GM12878 (cell line): ENCODE measurements at regions not wholly inside any gene's neighbourhood (a gene's known extent, or its start where the extent isn't known, plus 50 kb on each side); places are given as distances from the start of the nearest gene placed in this dataset.

Experiments used
- ATAC-seq: fragments of 200-7000 bp; cut with Tn5 transposase; 3 replicates; pipeline ENCODE4 v1.9.1; 2020; ENCODE audit warnings: mild to moderate bottlenecking, moderate library complexity
- BruUV-seq: library from RNA; stranded (reverse); fragments of 400-500 nt; replicated peaks from 2 replicates; lab custom pipeline; 2021; lab: Mats Ljungman, UMichigan
- CTCF ChIA-PET: fragments of 300-600 bp; sonication (Branson Sonifier 250); formaldehyde crosslinking; extraction: SDS; loops from one replicate; lab custom pipeline; 2021; ENCODE audit warnings: inconsistent platforms; lab: Yijun Ruan, JAX
- POLR2A ChIA-PET: fragments of 350-600 bp; formaldehyde crosslinking; extraction: SDS; loops from one replicate; lab custom pipeline; 2021; ENCODE audit warnings: inconsistent platforms; lab: Charles Lee
- RAD21 ChIA-PET: fragments of 300-600 bp; sonication (Branson Sonifier 250); formaldehyde crosslinking; loops from one replicate; lab custom pipeline; 2023; ENCODE audit warnings: antibody characterized with exemption; ENCODE audit not compliant: unreplicated experiment; lab: Charles Lee
- SMC1A ChIA-PET: fragments of 300-600 bp; sonication (Branson Sonifier 250); formaldehyde crosslinking; loops from one replicate; lab custom pipeline; 2023; ENCODE audit not compliant: unreplicated experiment, uncharacterized antibody; lab: Charles Lee
- DNase-seq: peaks from one replicate; pipeline ENCODE4 v3.0.0-alpha.2; 2011; ENCODE audit warnings: low read depth, low spot score
- FAIRE-seq: peaks from 3 replicates; lab custom pipeline; 2011; peaks lifted over from hg19 to GRCh38; lab: Jason Lieb, UNC
- H2AFZ ChIP-seq: 2 replicates; pipeline ENCODE4 v1.6.0; 2011; ENCODE audit warnings: low read depth, low read length, control low read depth; ENCODE audit not compliant: control insufficient read depth
- H3K27ac ChIP-seq: 2 replicates; pipeline ENCODE4 v1.5.1; 2011; ENCODE audit warnings: control low read depth; ENCODE audit not compliant: control insufficient read depth, insufficient read depth
- H3K27me3 ChIP-seq, 2 experiments: replicated peaks in 1 of 2; 2 replicates each; pipeline versions ENCODE4 v1.6.0 to v1.6.1; 2011; ENCODE audit warnings: low read length in 1 of 2; ENCODE audit not compliant: control insufficient read depth in 2 of 2, insufficient read depth in 2 of 2
- H3K36me3 ChIP-seq, 2 experiments: 2 replicates each; pipeline ENCODE4 v1.5.1; 2011; ENCODE audit warnings: low read length in 1 of 2; ENCODE audit not compliant: control insufficient read depth in 2 of 2, insufficient read depth in 2 of 2
- H3K4me1 ChIP-seq: 2 replicates; pipeline ENCODE4 v1.6.1; 2011; ENCODE audit warnings: mild to moderate bottlenecking, low read length, moderate library complexity, mixed read lengths; ENCODE audit not compliant: control insufficient read depth, insufficient read depth
- H3K4me2 ChIP-seq: 2 replicates; pipeline ENCODE4 v1.6.0; 2011; ENCODE audit warnings: control low read depth; ENCODE audit not compliant: control insufficient read depth, insufficient read depth
- H3K4me3 ChIP-seq: fragments of 200-600 bp; sonication (generic); 2 replicates; pipeline ENCODE4 v1.5.1; 2016
- H3K79me2 ChIP-seq: 2 replicates; pipeline ENCODE4 v1.6.0; 2011; ENCODE audit warnings: low read length; ENCODE audit not compliant: control insufficient read depth, insufficient read depth
- H3K9ac ChIP-seq: 2 replicates; pipeline ENCODE4 v1.8.0; 2011; ENCODE audit warnings: low read length, control low read depth, mixed read lengths; ENCODE audit not compliant: control insufficient read depth, insufficient read depth
- H3K9me3 ChIP-seq: replicated peaks from 3 replicates; pipeline ENCODE4 v1.5.1; 2011; ENCODE audit warnings: mild to moderate bottlenecking, low read length; ENCODE audit not compliant: control insufficient read depth, insufficient read depth
- H4K20me1 ChIP-seq: 2 replicates; pipeline ENCODE4 v1.6.0; 2011; ENCODE audit not compliant: control insufficient read depth, insufficient read depth
- CUX1 ChIP-seq: IDR thresholded peaks from 2 replicates; pipeline ENCODE4 v1.6.1; 2012; ENCODE audit warnings: improper control_type of control experiment, low read depth, low read length; ENCODE audit not compliant: insufficient replicate concordance
- HDAC6 ChIP-seq: fragments of 200-600 bp; sonication (generic); IDR thresholded peaks from one replicate; pipeline ENCODE4 v1.8.0; 2017; ENCODE audit warnings: antibody characterized with exemption; ENCODE audit not compliant: unreplicated experiment
- TCF12 ChIP-seq: IDR thresholded peaks from 2 replicates; pipeline ENCODE4 v1.6.1; 2011; ENCODE audit warnings: low read depth, mild to moderate bottlenecking, low read length
- WGBS: methylation state at CpG from one replicate; pipeline ENCODE4 v1.1.6; 2016; ENCODE audit warnings: low lambda C conversion rate; ENCODE audit not compliant: insufficient replicate concordance, insufficient coverage; ENCODE audit errors: missing lambda C conversion rate; 5-methylcytosine and 5-hydroxymethylcytosine counted together
- in situ Hi-C: fragments of 300-500 bp; cut with MboI; formaldehyde crosslinking; loops from 9 replicates; pipeline ENCODE4 v1.14.3; 2018; ENCODE audit warnings: mixed read lengths
- intact Hi-C: fragments of 100-400 bp; cut with micrococcal nuclease; formaldehyde crosslinking; loops from one replicate; pipeline ENCODE4 v1.14.2; 2022; ENCODE audit not compliant: unreplicated experiment
- TF ChIP-seq, protein P1 (sequence below), 3 experiments: IDR thresholded peaks in 2 of 3; conservative IDR thresholded peaks in 1 of 3; 2 replicates each; pipeline ENCODE4 v1.5.1; 2011; ENCODE audit warnings: low read depth in 3 of 3, low read length in 3 of 3, mild to moderate bottlenecking in 3 of 3, control low read depth in 2 of 3, moderate library complexity in 2 of 3, inconsistent platforms in 1 of 3, mixed read lengths in 1 of 3; ENCODE audit not compliant: control insufficient read depth in 2 of 3, insufficient read depth in 1 of 3; ENCODE audit errors: extremely low read depth in 1 of 3
- TF ChIP-seq, protein P2 (sequence below): fragments of 450-650 bp; conservative IDR thresholded peaks from 2 replicates; pipeline ENCODE4 v1.6.1; 2017; ENCODE audit warnings: mild to moderate bottlenecking, moderate library complexity

DNA sequence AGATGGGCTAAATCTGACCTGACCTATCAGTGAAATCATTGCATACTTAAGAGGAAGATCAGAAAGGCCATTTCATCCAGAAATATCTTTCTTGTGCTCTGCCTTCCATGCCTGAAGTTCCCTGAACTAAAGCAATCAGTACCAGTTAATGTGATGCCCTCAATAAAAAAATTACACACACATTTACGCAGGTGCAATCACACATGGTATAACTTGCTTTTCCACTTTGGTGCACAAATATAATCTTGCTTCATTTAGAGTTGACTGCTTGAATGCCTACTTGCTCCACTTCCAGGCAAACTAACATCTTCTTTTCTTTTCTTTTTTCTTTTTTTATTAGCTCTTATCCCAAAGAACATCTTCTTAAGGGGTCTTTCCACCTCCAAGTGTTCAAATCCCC, 58.3 kb upstream of the KIF5B start:
- no peaks in the 10 kb centered on the region for H3K9me3 ChIP-seq
- H3K36me3 ChIP-seq: no peaks in the 10 kb centered on the region
- TF ChIP-seq, protein P1, sequence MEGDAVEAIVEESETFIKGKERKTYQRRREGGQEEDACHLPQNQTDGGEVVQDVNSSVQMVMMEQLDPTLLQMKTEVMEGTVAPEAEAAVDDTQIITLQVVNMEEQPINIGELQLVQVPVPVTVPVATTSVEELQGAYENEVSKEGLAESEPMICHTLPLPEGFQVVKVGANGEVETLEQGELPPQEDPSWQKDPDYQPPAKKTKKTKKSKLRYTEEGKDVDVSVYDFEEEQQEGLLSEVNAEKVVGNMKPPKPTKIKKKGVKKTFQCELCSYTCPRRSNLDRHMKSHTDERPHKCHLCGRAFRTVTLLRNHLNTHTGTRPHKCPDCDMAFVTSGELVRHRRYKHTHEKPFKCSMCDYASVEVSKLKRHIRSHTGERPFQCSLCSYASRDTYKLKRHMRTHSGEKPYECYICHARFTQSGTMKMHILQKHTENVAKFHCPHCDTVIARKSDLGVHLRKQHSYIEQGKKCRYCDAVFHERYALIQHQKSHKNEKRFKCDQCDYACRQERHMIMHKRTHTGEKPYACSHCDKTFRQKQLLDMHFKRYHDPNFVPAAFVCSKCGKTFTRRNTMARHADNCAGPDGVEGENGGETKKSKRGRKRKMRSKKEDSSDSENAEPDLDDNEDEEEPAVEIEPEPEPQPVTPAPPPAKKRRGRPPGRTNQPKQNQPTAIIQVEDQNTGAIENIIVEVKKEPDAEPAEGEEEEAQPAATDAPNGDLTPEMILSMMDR (IDR thresholded peaks at IDR 0.05 in 2 of 3, conservative IDR thresholded peaks at IDR 0.05 in 1 of 3; ENCODE audit: control insufficient read depth in 2 of 3, extremely low read depth in 1 of 3, insufficient read depth in 1 of 3, low read depth in 3 of 3, low read length in 3 of 3): no peak
- TF ChIP-seq TCF12: no peak
- TF ChIP-seq, all 136 proteins: peak for 0
- H3K79me2 ChIP-seq: no peaks in the 10 kb centered on the region
- SMC1A ChIA-PET: no interaction called here
- H3K4me2 ChIP-seq: no peak overlapping the region
- BruUV-seq: no TSS peak
- H3K27ac ChIP-seq: no peak overlapping the region
- no peak for DNase-seq
- H3K27me3 ChIP-seq: no peaks in the 10 kb centered on the region
- FAIRE-seq: no peak
- H2AFZ ChIP-seq: no peak overlapping the region
- POLR2A ChIA-PET: no interaction called here
- H4K20me1 ChIP-seq: no peaks in the 10 kb centered on the region
- in situ Hi-C loops: no loop called here
- intact Hi-C loops: no loop called here
- RAD21 ChIA-PET: no interaction called here
- 53% methylated on average over 1 of the region's 1 CpG for WGBS
- H3K4me1 ChIP-seq: no peaks in the 10 kb centered on the region
- CTCF ChIA-PET: no interaction called here
- no peak for ATAC-seq
- H3K9ac ChIP-seq: no peak overlapping the region
- no peak overlapping the region for H3K4me3 ChIP-seq

- WGBS: 15% methylated on average over 3 of the region's 3 CpGs
- in situ Hi-C loops: no loop called here
- no peak for ATAC-seq
Measured at GRCh38 chr10:32112055-32112454, 55.8 kb upstream of the KIF5B start.

More at GRCh38 chr10:32112055-32112454, 55.8 kb upstream of the KIF5B start:
- RAD21 ChIA-PET: no interaction called here
- H3K4me1 ChIP-seq: no peaks in the 10 kb centered on the region
- CTCF ChIA-PET: no interaction called here
- no peak overlapping the region for H3K9ac ChIP-seq
- intact Hi-C loops: no loop called here
- no TSS peak for BruUV-seq
- no peak overlapping the region for H3K4me2 ChIP-seq
- H3K27me3 ChIP-seq: no peaks in the 10 kb centered on the region
- no peak for FAIRE-seq
- H3K27ac ChIP-seq: no peak overlapping the region
- no peak overlapping the region for H2AFZ ChIP-seq
- H3K9me3 ChIP-seq: no peaks in the 10 kb centered on the region
- SMC1A ChIA-PET: no interaction called here
- no peak for DNase-seq
- H4K20me1 ChIP-seq: no peaks in the 10 kb centered on the region
- H3K79me2 ChIP-seq: no peaks in the 10 kb centered on the region
- POLR2A ChIA-PET: no interaction called here
- H3K36me3 ChIP-seq: no peaks in the 10 kb centered on the region
- no peak for TF ChIP-seq CUX1
- no peak for TF ChIP-seq HDAC6
- TF ChIP-seq, protein P2, sequence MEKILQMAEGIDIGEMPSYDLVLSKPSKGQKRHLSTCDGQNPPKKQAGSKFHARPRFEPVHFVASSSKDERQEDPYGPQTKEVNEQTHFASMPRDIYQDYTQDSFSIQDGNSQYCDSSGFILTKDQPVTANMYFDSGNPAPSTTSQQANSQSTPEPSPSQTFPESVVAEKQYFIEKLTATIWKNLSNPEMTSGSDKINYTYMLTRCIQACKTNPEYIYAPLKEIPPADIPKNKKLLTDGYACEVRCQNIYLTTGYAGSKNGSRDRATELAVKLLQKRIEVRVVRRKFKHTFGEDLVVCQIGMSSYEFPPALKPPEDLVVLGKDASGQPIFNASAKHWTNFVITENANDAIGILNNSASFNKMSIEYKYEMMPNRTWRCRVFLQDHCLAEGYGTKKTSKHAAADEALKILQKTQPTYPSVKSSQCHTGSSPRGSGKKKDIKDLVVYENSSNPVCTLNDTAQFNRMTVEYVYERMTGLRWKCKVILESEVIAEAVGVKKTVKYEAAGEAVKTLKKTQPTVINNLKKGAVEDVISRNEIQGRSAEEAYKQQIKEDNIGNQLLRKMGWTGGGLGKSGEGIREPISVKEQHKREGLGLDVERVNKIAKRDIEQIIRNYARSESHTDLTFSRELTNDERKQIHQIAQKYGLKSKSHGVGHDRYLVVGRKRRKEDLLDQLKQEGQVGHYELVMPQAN: no peak
- TF ChIP-seq, all 136 proteins: peak for 0
- H3K4me3 ChIP-seq: no peak overlapping the region
